ENCODE measurements at regions not wholly inside any gene's neighbourhood (a gene's known extent, or its start where the extent isn't known, plus 50 kb on each side); places are given as distances from the start of the nearest gene placed in this dataset.

DNA sequence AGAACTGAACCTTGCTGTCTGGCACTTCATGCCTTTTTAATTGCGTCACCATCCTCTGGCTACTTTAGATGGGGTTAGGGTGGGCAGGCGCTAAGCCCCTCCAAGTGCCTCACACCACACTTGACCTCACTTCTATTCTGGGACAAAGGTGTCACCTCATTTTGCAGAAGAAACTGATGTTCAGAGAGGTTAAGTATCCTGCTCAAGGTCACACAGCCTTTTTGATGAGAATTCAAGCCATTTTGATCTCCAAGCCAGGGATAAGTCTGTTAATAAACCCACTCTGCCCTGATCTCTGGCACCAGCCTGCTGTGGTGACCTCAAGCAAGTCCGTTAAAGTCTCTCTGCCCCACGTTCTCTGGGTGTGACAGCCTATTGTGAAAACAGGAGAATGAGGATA lies 58.8 kb upstream of the PRR23C start:
- TF ChIP-seq, protein P1, sequence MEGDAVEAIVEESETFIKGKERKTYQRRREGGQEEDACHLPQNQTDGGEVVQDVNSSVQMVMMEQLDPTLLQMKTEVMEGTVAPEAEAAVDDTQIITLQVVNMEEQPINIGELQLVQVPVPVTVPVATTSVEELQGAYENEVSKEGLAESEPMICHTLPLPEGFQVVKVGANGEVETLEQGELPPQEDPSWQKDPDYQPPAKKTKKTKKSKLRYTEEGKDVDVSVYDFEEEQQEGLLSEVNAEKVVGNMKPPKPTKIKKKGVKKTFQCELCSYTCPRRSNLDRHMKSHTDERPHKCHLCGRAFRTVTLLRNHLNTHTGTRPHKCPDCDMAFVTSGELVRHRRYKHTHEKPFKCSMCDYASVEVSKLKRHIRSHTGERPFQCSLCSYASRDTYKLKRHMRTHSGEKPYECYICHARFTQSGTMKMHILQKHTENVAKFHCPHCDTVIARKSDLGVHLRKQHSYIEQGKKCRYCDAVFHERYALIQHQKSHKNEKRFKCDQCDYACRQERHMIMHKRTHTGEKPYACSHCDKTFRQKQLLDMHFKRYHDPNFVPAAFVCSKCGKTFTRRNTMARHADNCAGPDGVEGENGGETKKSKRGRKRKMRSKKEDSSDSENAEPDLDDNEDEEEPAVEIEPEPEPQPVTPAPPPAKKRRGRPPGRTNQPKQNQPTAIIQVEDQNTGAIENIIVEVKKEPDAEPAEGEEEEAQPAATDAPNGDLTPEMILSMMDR (conservative IDR thresholded peaks at IDR 0.05 in 1 of 2, IDR thresholded peaks at IDR 0.05 in 1 of 2; ENCODE audit: low read depth in 1 of 2, low read length in 2 of 2): no peak
- TF ChIP-seq EZH2 (IDR thresholded peaks at IDR 0.05; ENCODE audit: low read length, missing control alignments): no peak

All from fibroblast of lung (primary cell).